SH-SY5Y (cell line): ENCODE measurements at regions not wholly inside any gene's neighbourhood (a gene's known extent, or its start where the extent isn't known, plus 50 kb on each side); places are given as distances from the start of the nearest gene placed in this dataset.

ENCODE experiments used
- GATA2 ChIP-seq: IDR thresholded peaks from 2 replicates; pipeline ENCODE4 v1.6.1; 2011; ENCODE audit warnings: mild to moderate bottlenecking, low read depth, low read length
- GATA3 ChIP-seq: IDR thresholded peaks from 2 replicates; pipeline ENCODE4 v1.6.1; 2011; ENCODE audit warnings: low read depth, mild to moderate bottlenecking, low read length, moderate library complexity

DNA sequence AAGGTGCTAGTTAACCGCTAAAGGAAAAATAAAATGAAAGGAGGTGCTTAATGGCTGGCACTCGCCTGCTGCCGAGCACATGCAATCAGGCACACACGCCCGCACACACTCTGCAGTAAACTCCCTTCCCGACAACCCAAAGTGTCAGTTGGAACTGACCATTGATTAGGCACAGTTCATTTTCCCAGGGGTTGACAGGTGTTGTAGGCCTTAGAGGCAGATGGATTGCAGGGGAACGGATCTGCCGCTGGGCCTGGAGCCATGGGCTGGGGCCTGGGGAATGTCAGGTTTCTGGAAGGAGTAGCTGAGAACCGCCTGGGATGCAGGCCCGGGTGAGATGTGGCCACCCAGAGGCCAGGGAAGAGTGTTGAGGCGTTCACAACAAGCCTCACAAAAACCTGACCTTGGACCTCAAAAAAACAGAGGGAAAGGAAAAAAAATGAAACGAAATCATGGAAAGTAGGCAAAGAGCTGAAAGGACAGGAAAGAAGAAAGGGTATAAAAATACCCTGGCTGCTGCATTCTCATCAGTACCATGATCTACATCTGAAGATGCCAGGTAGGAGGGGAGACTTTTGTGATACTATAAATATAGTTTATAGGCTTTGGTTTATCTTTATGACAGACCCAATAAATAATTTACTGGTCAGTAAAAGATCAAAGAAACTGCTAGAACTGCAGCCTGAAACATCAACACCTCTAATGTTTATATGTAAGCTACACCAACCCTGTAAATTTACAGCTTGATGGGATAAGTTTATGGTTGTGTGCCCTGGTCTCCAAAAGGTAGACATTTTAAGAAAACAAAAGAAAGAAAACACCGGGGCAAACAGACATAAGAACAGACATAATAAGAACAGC lies 313.4 kb downstream of the BUD13 start:
- TF ChIP-seq GATA2, result no peak

DNA sequence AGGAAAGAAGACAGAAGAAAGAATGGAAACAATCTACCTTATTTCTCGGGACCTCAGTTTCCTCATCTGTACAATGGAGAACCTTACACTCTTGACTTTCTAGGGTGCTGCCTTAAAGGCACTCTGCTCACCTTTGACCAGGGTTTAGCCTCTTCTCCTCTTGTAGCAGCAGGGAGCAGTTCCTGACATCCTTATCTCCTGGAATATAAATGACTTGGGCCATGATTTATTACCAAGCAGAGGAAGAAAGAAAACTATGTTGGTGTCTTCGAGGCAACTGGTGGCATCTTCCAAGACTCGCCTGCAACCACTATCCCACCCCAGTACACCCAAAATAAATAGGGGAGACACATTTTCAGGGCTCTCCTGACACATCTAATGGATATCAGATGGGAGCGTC lies 314.2 kb downstream of the BUD13 start:
- TF ChIP-seq GATA3 (no peak), GATA2 (no peak)

DNA sequence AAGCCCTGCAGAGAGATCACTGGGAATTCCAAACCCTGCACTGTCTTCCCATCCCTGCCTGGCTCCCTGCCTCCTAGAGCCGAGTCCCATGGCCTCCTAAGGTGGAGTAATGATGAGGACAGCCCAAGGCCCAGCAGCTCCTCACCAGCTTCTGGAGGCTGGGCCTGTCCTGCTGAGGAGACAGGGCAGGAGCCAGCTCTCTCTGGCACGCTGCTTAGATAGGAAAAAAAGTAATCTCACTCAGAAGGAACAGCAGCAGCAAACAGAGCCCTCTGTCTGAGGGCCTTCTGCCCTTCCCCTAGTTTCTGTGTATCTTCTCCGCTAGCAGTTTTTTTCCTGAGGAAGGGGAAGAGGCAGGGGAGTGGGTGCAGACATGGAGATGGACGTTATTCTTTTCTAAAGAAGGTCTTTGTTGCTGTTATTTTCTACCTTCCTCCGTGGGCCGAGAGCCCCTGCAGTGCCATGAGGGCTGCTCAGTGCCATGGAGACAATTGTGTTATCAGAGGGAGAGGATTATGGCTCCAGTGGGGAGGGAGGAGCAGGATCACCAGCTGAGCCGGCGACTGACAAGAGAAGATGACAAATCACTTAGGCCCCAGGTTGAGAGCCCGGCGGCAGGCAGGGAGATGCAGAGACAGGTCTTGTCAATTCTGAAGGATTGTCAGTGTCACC lies 315.3 kb downstream of the BUD13 start:
- TF ChIP-seq GATA2 (no peak), GATA3 (no peak)

DNA sequence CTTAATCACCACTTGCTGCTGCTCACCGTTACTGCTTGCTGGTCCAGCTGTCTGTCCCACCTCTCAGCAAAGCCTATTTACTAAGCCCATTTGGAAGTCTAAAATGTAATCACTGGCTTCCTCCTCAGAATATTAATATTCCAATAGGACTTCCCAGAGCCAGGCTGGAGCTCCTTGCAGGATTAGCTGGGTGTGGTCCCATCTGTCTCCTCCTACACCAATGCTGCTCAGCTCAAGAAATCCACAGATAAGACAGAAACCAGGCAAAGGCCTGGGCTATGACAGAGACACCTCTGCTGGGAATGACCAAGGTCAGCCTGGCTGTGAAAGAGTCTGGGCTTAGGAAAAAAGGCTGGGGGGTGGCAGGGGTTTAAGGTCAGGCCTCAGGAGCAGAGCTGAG lies 317.8 kb downstream of the BUD13 start:
- no peak for TF ChIP-seq GATA3
- TF ChIP-seq GATA2, result no peak

DNA sequence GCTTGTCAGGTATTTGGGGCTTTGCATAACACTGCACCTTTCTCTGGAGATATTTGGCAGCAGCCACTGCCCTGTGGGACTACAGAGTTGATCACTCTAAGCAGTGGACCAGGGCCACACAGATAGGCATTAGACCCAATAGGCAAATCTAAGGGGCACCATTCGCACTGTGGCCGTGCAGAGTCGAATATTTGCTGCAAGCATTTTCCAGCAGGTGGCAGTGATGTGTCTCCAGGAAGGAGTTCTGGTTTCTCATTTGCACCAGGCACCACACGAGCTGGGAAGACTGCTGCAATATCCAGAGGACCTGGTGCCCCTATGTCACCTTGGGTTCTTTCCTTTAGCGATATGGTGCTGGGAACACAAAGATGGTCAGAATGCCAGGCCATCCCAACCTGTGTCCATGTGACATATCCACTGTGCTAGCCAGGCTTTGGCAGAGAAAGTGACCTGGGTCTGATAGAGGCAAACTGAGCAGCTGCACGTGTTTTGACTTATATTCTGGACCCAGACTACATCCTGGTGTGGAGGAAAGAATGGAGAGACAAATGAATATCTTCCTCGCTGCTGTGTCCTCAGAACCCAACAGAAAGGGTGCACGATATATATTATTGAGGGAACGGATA lies 318.7 kb downstream of the BUD13 start:
- TF ChIP-seq GATA2 (no peak), GATA3 (no peak)

DNA sequence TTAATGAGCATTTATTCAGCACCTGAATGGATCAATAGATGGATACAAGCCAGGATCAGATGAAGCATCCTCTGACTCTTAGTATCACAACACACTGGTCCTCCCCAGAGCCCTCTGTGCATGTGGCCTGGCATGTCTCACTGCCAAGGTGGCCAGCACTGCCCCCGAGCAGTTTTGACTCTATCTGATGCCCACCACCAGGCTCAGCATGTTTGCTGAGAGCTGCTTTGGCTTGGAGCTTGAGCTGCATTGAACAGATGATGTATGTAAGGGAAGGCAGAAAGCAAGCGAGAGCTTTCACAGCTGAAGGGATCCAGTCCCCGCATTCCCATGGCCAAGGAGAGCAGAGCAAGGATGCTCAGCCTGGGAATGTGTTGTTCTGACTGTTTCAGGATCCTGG lies 320.3 kb downstream of the BUD13 start:
- peak; percentile 72 for TF ChIP-seq GATA3
- peak; percentile 96 for TF ChIP-seq GATA2

DNA sequence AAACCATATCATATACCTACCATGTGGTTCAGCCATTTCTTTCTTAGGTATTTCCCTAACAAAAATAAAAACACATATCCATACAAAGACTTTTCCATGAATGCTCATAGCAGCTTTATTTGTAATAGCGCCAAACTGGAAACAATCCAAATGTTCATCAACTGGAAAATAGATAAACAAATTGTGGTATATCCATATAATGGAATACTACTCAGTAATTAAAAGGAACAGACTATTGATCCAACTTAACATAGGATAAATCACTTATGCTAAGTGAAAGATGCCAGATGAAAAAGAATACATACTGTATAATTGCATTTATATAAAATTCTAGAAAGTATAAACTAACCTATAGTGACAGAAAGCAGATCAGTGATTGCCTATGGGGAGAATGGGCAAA lies 323.3 kb downstream of the BUD13 start:
- TF ChIP-seq GATA3, result no peak
- no peak for TF ChIP-seq GATA2

DNA sequence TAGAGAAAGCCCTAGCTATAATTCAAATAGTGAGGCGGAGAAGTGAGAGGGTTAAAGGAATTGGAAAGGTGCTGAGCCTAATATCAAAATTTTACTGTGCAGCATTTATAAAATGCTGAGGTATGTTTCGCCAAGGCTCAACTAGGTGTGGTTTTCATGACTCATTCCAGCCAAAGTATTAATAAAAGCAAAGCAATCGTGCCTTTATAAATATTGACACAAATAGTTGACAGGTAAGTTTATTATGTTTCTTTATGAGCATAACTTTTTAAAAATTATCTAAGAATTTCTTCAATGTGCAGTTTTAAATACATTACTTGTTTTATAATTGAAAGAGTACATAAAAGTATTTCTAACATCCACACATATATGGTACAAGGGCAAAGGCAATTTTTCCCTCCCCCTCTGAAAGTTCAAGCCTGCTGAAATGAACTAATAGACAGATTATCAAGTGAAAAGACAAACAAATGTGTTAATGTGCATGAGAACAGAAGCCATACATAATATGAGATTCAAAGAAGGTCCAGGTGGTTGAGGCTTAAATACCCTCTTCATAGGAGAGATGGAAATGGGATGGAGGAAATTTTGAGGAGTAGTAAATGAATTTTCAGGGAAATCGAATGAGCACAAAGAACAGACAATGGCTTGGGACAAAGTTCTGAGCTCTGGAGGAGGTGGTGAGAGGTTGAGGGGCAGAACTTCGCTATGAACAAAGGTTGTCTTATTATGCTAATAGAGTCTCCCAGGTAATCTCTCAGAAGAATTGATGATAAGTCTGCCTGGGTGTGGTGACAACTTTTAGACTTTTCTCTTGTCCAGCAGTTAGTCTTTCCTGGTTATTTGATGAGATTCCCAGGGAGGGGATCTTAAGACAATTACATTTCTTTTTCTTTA lies 326.5 kb downstream of the BUD13 start:
- TF ChIP-seq GATA2 (no peak), GATA3 (no peak)

DNA sequence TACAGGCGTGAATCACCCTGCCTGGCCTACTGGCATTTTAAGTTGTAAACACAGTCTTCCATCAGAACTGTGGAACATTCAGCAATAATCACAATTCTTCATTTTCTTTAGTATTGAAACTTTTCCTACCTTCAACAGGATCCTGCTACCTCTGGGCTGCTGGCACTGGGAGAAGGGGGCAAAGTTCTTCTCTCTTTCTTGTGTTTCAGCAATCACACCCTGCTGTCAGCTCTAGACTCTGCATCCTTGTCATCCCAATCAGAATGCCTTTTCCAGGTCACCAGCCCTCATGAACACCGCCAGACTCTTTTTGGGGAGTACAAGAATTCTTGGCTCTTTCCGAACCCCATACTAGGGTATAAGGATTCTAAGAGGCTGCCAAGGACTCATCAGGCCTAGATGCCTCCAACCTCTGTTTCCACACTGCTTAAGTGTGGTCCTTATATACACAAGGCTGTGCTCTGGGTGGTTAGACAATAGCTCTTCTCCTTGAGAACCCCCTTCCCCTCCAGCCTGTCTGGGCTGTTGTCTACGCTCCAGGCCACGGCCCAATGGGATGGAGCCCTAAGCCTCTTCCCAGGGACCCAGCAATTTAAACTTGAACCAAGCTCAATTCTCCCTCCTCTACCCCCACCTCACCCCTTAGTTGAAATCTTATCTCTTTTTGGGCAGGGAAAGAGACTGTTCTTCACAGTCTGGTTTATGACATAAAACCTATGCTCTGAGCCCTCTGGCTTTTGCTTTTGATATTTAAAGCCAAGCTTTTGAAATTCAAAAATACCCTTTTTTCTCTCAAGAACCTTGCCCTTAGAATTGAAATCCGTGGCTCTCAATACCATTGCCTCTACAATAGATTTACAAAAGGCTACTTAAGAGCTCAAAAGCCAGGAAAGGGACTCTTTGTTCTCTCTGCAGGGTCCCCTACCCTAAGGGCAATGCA lies 327.4 kb downstream of the BUD13 start:
- TF ChIP-seq GATA2 (no peak), GATA3 (no peak)

DNA sequence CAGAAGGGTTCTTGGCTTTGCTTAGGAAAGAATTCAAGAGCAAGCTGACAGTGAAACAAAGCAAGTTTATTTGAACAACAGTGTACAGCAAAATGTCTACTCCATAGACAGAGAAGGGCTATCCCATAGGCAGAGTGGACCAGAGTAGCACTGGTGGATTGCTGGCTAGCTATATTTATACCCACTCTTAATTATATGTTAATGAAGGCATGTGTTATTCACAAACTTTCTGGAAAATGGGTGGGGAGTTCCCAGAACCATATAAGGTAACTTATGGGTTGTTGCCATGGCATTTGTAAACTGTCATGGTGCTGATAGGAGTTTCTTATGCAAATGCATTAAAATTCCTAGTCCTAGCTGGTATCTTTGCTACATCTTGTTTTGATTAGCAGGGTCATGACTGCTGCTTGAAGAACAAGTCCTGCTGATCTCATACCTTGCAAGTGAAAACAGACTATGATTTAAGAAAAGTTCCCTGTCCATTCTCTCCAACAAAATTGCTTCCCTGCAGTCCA lies 330.5 kb downstream of the BUD13 start:
- TF ChIP-seq GATA3, result no peak
- no peak for TF ChIP-seq GATA2

DNA sequence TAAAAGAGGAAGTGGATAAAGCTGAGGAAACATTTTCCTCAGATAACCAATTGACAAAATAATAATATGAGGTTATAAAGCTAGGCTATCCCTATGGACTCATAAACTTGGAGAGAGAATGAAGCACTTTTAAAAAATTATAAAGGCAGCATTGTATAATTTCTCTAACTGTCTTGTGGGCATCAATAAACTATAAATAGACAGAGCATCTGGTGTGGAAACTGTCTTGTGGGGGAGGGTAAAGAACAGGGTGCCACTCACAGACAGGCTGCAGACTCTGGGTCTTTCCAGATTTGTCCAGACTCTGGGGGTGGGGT lies 333.5 kb downstream of the BUD13 start:
- TF ChIP-seq GATA2 (no peak), GATA3 (no peak)

DNA sequence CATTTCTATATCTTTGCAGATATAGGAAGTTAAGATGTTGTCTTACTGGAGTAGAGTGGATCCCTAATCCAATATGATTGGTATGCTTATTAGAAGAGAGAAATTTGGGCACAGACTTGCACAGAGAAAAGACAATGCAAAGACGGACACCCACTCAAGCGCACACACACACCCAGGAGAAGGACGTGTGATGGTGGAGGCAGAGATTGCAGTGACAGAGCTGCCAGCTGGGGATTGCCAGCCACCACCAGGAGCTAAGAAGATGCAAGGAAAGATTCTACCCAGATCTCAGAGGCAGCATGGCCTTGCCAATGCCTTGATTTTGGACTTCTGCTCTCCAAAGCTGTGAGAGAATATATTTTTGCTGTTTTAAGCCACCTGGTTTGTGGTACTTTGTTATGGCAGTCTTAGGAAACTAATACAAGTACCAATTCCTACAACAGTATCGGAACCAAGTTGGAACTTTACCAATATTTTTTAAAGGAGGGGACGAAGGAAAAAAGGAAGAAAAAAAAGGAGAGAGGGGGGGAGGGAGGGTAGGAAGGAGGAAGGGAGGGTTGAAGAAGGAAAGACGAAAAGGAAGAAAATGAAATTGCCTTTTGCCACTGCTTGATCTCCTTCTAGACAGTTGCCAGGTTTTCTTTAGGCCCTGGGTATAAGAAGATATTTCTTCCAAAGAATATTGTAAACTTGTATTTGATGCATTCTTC lies 334.0 kb downstream of the BUD13 start:
- TF ChIP-seq GATA2 (no peak), GATA3 (no peak)

DNA sequence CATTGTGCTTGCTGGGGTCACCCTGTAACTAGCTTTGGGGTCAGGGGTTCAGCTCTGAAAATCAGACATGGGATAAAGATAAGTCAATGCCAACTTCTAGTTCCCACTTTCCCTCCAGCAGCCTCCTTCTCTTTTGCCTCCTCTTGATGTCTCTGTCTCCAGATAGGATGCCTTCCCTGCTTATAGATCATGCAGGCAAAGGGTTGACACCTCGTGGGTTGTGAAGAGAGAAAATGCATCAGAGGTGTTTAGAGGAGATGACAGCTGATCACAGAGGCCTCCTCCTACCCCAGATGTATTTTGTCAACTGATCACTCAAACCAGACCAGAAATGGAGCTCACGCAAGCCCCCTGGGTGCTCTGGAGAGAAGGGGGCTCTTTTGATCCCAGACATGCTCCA lies 337.8 kb downstream of the BUD13 start:
- TF ChIP-seq GATA2 (no peak), GATA3 (no peak)
